Right ventricle myocardium superior (tissue), 1 donor: ENCODE measurements at regions not wholly inside any gene's neighbourhood (a gene's known extent, or its start where the extent isn't known, plus 50 kb on each side); places are given as distances from the start of the nearest gene placed in this dataset.
"Not testable (repeated sequence)": the region's sequence is repeated elsewhere in the genome, so short reads cannot be mapped to it uniquely, and the experiment has no call there.

Experiments used
- ATAC-seq: fragments of 200-7000 bp; cut with Tn5 transposase; one replicate; pipeline ENCODE4 v1.9.1; 2020; ENCODE audit warnings: mild to moderate bottlenecking; ENCODE audit not compliant: poor library complexity
- DNase-seq: peaks from one replicate; pipeline ENCODE4 v3.0.0-alpha.2; 2020
- intact Hi-C: fragments of 100-400 bp; cut with DNase I; formaldehyde crosslinking; loops from one replicate; pipeline ENCODE4 v1.11.2; 2022
- donor health status: DM: no; HTN: yes; CAD: no; lungs with severe emphysema.

- intact Hi-C loops, DNase-seq, ATAC-seq: not testable (repeated sequence)
These were observed 230.6 kb downstream of the TAF11L14 start for GRCh38 chr5:17864903-17865302.

- DNase-seq, intact Hi-C loops, ATAC-seq: not testable (repeated sequence)
These were observed 231.7 kb downstream of the TAF11L14 start for GRCh38 chr5:17865966-17866365.

- no peak for ATAC-seq
- intact Hi-C loops = no loop called here
These were observed 237.9 kb downstream of the TAF11L14 start for GRCh38 chr5:17872204-17872603.

GRCh38 chr5:17878541-17878940, 244.3 kb downstream of the TAF11L14 start:
- intact Hi-C loops = no loop called here
- no peak for ATAC-seq
- DNase-seq = no peak

More at GRCh38 chr5:17872204-17872603, 237.9 kb downstream of the TAF11L14 start:
- DNase-seq = no peak

- intact Hi-C loops = no loop called here
- ATAC-seq (no peak), DNase-seq (no peak)
These were observed 245.0 kb downstream of the TAF11L14 start for GRCh38 chr5:17879276-17879675.

GRCh38 chr5:17880869-17881268, 246.6 kb downstream of the TAF11L14 start:
- no peak for DNase-seq
- no peak for ATAC-seq
- intact Hi-C loops = no loop called here

- ATAC-seq = no peak
- intact Hi-C loops = no loop called here
- no peak for DNase-seq
These were observed 248.7 kb downstream of the TAF11L14 start for GRCh38 chr5:17882760-17883488.

GRCh38 chr5:17888155-17888554, 253.9 kb downstream of the TAF11L14 start:
- DNase-seq (no peak), ATAC-seq (no peak)
- intact Hi-C loops = no loop called here

GRCh38 chr5:17890501-17890900, 256.2 kb downstream of the TAF11L14 start:
- intact Hi-C loops = no loop called here
- DNase-seq = no peak
- no peak for ATAC-seq

- ATAC-seq (no peak), DNase-seq (no peak)
- intact Hi-C loops = no loop called here
These were observed 257.6 kb downstream of the TAF11L14 start for GRCh38 chr5:17891881-17892280.

GRCh38 chr5:17893026-17893635, 258.9 kb downstream of the TAF11L14 start:
- intact Hi-C loops = no loop called here
- ATAC-seq (no peak), DNase-seq (no peak)

- intact Hi-C loops = no loop called here
- no peak for ATAC-seq
- DNase-seq = no peak
These were observed 261.2 kb downstream of the TAF11L14 start for GRCh38 chr5:17895288-17896033.

- no peak for DNase-seq
- intact Hi-C loops = no loop called here
- no peak for ATAC-seq
These were observed 262.3 kb downstream of the TAF11L14 start for GRCh38 chr5:17896605-17897004.

GRCh38 chr5:17897776-17898175, 263.5 kb downstream of the TAF11L14 start:
- DNase-seq (no peak), ATAC-seq (no peak)
- intact Hi-C loops = no loop called here

- ATAC-seq (no peak), DNase-seq (no peak)
- intact Hi-C loops = no loop called here
These were observed 264.5 kb downstream of the TAF11L14 start for GRCh38 chr5:17898766-17899165.

- DNase-seq = no peak
- ATAC-seq = no peak
- intact Hi-C loops = no loop called here
These were observed 272.8 kb downstream of the TAF11L14 start for GRCh38 chr5:17907094-17907493.

GRCh38 chr5:17910318-17910717, 276.1 kb downstream of the TAF11L14 start:
- no peak for DNase-seq
- intact Hi-C loops = no loop called here
- no peak for ATAC-seq

GRCh38 chr5:17912794-17913193, 278.5 kb downstream of the TAF11L14 start:
- ATAC-seq = no peak
- no peak for DNase-seq
- intact Hi-C loops = no loop called here

- no peak for DNase-seq
- intact Hi-C loops = no loop called here
- no peak for ATAC-seq
These were observed 282.2 kb downstream of the TAF11L14 start for GRCh38 chr5:17916446-17916845.

GRCh38 chr5:17917465-17917864, 283.2 kb downstream of the TAF11L14 start:
- intact Hi-C loops = no loop called here
- ATAC-seq = no peak
- DNase-seq = no peak
